ENCODE measurements at regions not wholly inside any gene's neighbourhood (a gene's known extent, or its start where the extent isn't known, plus 50 kb on each side); places are given as distances from the start of the nearest gene placed in this dataset.

- TF ChIP-seq REST (IDR thresholded peaks at IDR 0.05; ENCODE audit: low read depth, low read length) (no peak), SMC3 (IDR thresholded peaks at IDR 0.05; ENCODE audit: low read depth, low read length) (no peak), FOXM1 (IDR thresholded peaks at IDR 0.05; ENCODE audit: low read depth) (no peak), GABPA (IDR thresholded peaks at IDR 0.05; ENCODE audit: low read depth) (no peak), POLR2AphosphoS5 (IDR thresholded peaks at IDR 0.05; ENCODE audit: low read depth, low read length) (no peak), TAF1 (IDR thresholded peaks at IDR 0.05; ENCODE audit: borderline replicate concordance, low read depth, low read length) (no peak)
Measured at GRCh38 chr2:240245184-240245583, 104.7 kb upstream of the OTOS start (continued).

- Histone ChIP-seq H3K4me2 (no peak overlapping the region), H3K9me3 (no peaks in the 10 kb centered on the region), H3K4me1 (ENCODE audit: control insufficient read depth in 1 of 2, insufficient read depth in 2 of 2, low read depth in 1 of 2, low read length in 1 of 2) (peaks cover 0 to 15% of the 10 kb centered on the region in 2 experiments; a peak in 1 of 4 replicates), H3K9me2 (no peaks in the 10 kb centered on the region), H3K4me3 (ENCODE audit: low read depth in 2 of 2, low read length in 1 of 2) (no peak overlapping the region), H4K20me1 (ENCODE audit: insufficient read depth) (no peaks in the 10 kb centered on the region), H3K27me3 (ENCODE audit: insufficient read depth) (no peaks in the 10 kb centered on the region), H3F3A (replicated peaks; ENCODE audit: insufficient read depth) (no peaks in the 10 kb centered on the region), H3K36me3 (replicated peaks in 1 of 2; ENCODE audit: control insufficient read depth in 1 of 2, insufficient read depth in 2 of 2, low read length in 1 of 2) (no peaks in the 10 kb centered on the region), H3K27ac (ENCODE audit: low read depth in 2 of 2, low read length in 1 of 2) (no peak overlapping the region), H2AFZ (ENCODE audit: low read depth) (no peak overlapping the region), H3K9ac (no peak overlapping the region), H3K79me2 (ENCODE audit: insufficient read depth) (no peaks in the 10 kb centered on the region)
- ChIA-PET POLR2A (no interaction called here), CTCF (no interaction called here)
- DNase-seq: no peak
- WGBS (ENCODE audit: low lambda C conversion rate): 74% methylated on average over 11 of the region's 23 CpGs
- no peak for TF ChIP-seq EZH2phosphoT487 (IDR thresholded peaks at IDR 0.05; ENCODE audit: borderline replicate concordance, low read depth)
Measured at GRCh38 chr2:240245706-240246105, 105.2 kb upstream of the OTOS start.

GRCh38 chr2:240246173-240246820 lies 105.8 kb upstream of the OTOS start:
- no peaks in the 10 kb centered on the region for H3K36me3 ChIP-seq (replicated peaks in 1 of 2; ENCODE audit: control insufficient read depth in 1 of 2, insufficient read depth in 2 of 2, low read length in 1 of 2)
- no peaks in the 10 kb centered on the region for H4K20me1 ChIP-seq (ENCODE audit: insufficient read depth)
- no peak overlapping the region for H3K4me2 ChIP-seq
- H2AFZ ChIP-seq (ENCODE audit: low read depth): no peak overlapping the region
- no peaks in the 10 kb centered on the region for H3F3A ChIP-seq (replicated peaks; ENCODE audit: insufficient read depth)
- CTCF ChIA-PET: no interaction called here
- H3K9me2 ChIP-seq: no peaks in the 10 kb centered on the region
- WGBS (ENCODE audit: low lambda C conversion rate): 71% methylated on average over 15 of the region's 15 CpGs
- DNase-seq: no peak
- H3K27me3 ChIP-seq (ENCODE audit: insufficient read depth): no peaks in the 10 kb centered on the region
- no peak overlapping the region for H3K4me3 ChIP-seq (ENCODE audit: low read depth in 2 of 2, low read length in 1 of 2)
- no peaks in the 10 kb centered on the region for H3K9me3 ChIP-seq
- H3K27ac ChIP-seq (ENCODE audit: low read depth in 2 of 2, low read length in 1 of 2): no peak overlapping the region
- H3K9ac ChIP-seq: no peak overlapping the region
- peaks cover 0 to 19% of the 10 kb centered on the region in 2 experiments; a peak in 1 of 4 replicates for H3K4me1 ChIP-seq (ENCODE audit: control insufficient read depth in 1 of 2, insufficient read depth in 2 of 2, low read depth in 1 of 2, low read length in 1 of 2)
- POLR2A ChIA-PET: no interaction called here
- no peaks in the 10 kb centered on the region for H3K79me2 ChIP-seq (ENCODE audit: insufficient read depth)
- no peak for TF ChIP-seq YY1 (IDR thresholded peaks at IDR 0.05; ENCODE audit: low read depth)
- no peak for TF ChIP-seq GATA2 (CRISPR knock-in tag; IDR thresholded peaks at IDR 0.05)
- no peak for TF ChIP-seq RAD21 (IDR thresholded peaks at IDR 0.05; ENCODE audit: low read length)
- no peak for TF ChIP-seq USF2 (IDR thresholded peaks at IDR 0.05; ENCODE audit: borderline replicate concordance, low read depth, low read length)
- no peak for TF ChIP-seq RCOR1 (IDR thresholded peaks at IDR 0.05; ENCODE audit: low read length)
- TF ChIP-seq MAX (IDR thresholded peaks at IDR 0.05; ENCODE audit: low read depth): no peak
- TF ChIP-seq EP300 (IDR thresholded peaks at IDR 0.05; ENCODE audit: borderline replicate concordance in 1 of 2, low read depth in 1 of 2, low read length in 1 of 2): no peak
- no peak for TF ChIP-seq SMC3 (IDR thresholded peaks at IDR 0.05; ENCODE audit: low read depth, low read length)
- no peak for TF ChIP-seq TCF12 (IDR thresholded peaks at IDR 0.05)
- TF ChIP-seq MEF2A (IDR thresholded peaks at IDR 0.05; ENCODE audit: borderline replicate concordance, low read depth): no peak
- TF ChIP-seq USF1 (IDR thresholded peaks at IDR 0.05; ENCODE audit: borderline replicate concordance, low read depth): no peak
- TF ChIP-seq POLR2AphosphoS5 (IDR thresholded peaks at IDR 0.05; ENCODE audit: low read depth, low read length): no peak
- no peak for TF ChIP-seq TAF1 (IDR thresholded peaks at IDR 0.05; ENCODE audit: borderline replicate concordance, low read depth, low read length)
- no peak for TF ChIP-seq MXI1 (IDR thresholded peaks at IDR 0.05; ENCODE audit: low read depth, low read length)
- no peak for TF ChIP-seq NRF1 (IDR thresholded peaks at IDR 0.05; ENCODE audit: low read depth, low read length)
- TF ChIP-seq PBX3 (IDR thresholded peaks at IDR 0.05): no peak

Measured in SK-N-SH (cell line).